Activated CD4-positive, alpha-beta T cell treated with anti-CD3 and anti-CD28 coated beads for 48 hours (primary cell): ENCODE measurements at regions not wholly inside any gene's neighbourhood (a gene's known extent, or its start where the extent isn't known, plus 50 kb on each side); places are given as distances from the start of the nearest gene placed in this dataset.
"Not testable (repeated sequence)": the region's sequence is repeated elsewhere in the genome, so short reads cannot be mapped to it uniquely, and the experiment has no call there.

Experiments
- DNase-seq: peaks from one replicate; pipeline ENCODE4 v3.0.0-alpha.2; 2020

GRCh38 chr14:71332476-71332875, 425.2 kb downstream of the PCNX1 start:
- DNase-seq = no peak

GRCh38 chr14:71333705-71334104, 426.4 kb downstream of the PCNX1 start:
- peak; percentile 13 for DNase-seq

GRCh38 chr14:71336489-71337192, 429.4 kb downstream of the PCNX1 start:
- no peak for DNase-seq

GRCh38 chr14:71338153-71338552, 430.9 kb downstream of the PCNX1 start:
- DNase-seq = no peak

GRCh38 chr14:71339650-71340415, 432.6 kb downstream of the PCNX1 start:
- DNase-seq = no peak

- DNase-seq = no peak
Measured at GRCh38 chr14:71341156-71341555, 433.9 kb downstream of the PCNX1 start.

GRCh38 chr14:71343724-71344123, 436.5 kb downstream of the PCNX1 start:
- no peak for DNase-seq

- no peak for DNase-seq
Measured at GRCh38 chr14:71344506-71344905, 437.2 kb downstream of the PCNX1 start.

GRCh38 chr14:71346685-71347084, 439.4 kb downstream of the PCNX1 start:
- no peak for DNase-seq

GRCh38 chr14:71348394-71348793, 441.1 kb downstream of the PCNX1 start:
- DNase-seq = no peak

- DNase-seq = no peak
Measured at GRCh38 chr14:71348817-71349216, 441.6 kb downstream of the PCNX1 start.

GRCh38 chr14:71354142-71354541, 446.9 kb downstream of the PCNX1 start:
- no peak for DNase-seq

- DNase-seq = no peak
Measured at GRCh38 chr14:71354801-71355200, 447.5 kb downstream of the PCNX1 start.

GRCh38 chr14:71355324-71356201, 448.3 kb downstream of the PCNX1 start:
- no peak for DNase-seq

- peak; percentile 32 for DNase-seq
Measured at GRCh38 chr14:71358209-71358931, 451.1 kb downstream of the PCNX1 start.

- not testable (repeated sequence) for DNase-seq
Measured at GRCh38 chr14:71358932-71359421, 451.7 kb downstream of the PCNX1 start.

- DNase-seq = no peak
Measured at GRCh38 chr14:71359823-71360222, 452.6 kb downstream of the PCNX1 start.

- DNase-seq = no peak
Measured at GRCh38 chr14:71361336-71361735, 454.1 kb downstream of the PCNX1 start.

GRCh38 chr14:71361874-71362273, 454.6 kb downstream of the PCNX1 start:
- no peak for DNase-seq

- DNase-seq = no peak
Measured at GRCh38 chr14:71362282-71362681, 455.0 kb downstream of the PCNX1 start.

- DNase-seq = no peak
Measured at GRCh38 chr14:71362920-71363584, 455.8 kb downstream of the PCNX1 start.
